T-helper 2 cell treated with Interferon-gamma antibody and Interleukin-4, amounts not matched to agents 100 ng/mL and 5 ng/mL, for 36 hours (primary cell): ENCODE measurements at regions not wholly inside any gene's neighbourhood (a gene's known extent, or its start where the extent isn't known, plus 50 kb on each side); places are given as distances from the start of the nearest gene placed in this dataset.

Experiments used
- intact Hi-C: fragments of 100-400 bp; cut with micrococcal nuclease; formaldehyde crosslinking; loops from one replicate; pipeline ENCODE4 v1.15.1; 2023

DNA sequence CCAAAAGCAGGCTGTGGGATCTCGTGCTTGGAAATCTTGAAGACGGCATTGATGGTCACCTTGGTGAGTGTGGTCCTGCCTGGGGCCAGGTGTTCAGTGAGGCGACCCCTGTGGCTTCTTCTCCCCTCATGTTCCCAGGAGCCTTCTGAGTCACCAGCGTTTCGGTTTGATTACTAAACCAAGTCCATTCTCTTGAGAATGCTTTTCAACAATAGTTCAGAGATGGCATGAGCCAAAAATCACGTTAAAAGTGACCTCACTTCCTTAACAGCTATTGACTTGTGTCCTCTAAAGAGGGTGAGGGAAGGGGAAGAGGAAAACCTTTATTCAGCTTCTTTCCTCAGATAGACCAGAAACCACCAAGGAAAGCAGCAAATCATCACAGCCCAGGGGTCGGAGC is 315.2 kb downstream of the GATA3 start:
- intact Hi-C loops: no loop called here

- intact Hi-C loops: no loop called here
These were observed 319.8 kb downstream of the GATA3 start for GRCh38 chr10:8374334-8374733.

- intact Hi-C loops: no loop called here
These were observed 320.6 kb downstream of the GATA3 start for GRCh38 chr10:8375137-8375536.

- intact Hi-C loops: no loop called here
These were observed 323.9 kb downstream of the GATA3 start for GRCh38 chr10:8378198-8378983.

GRCh38 chr10:8379906-8380832 is 325.7 kb downstream of the GATA3 start:
- intact Hi-C loops: no loop called here

GRCh38 chr10:8380833-8381496 is 326.5 kb downstream of the GATA3 start:
- intact Hi-C loops: no loop called here

- intact Hi-C loops: no loop called here
These were observed 332.3 kb downstream of the GATA3 start for GRCh38 chr10:8386781-8387180.

GRCh38 chr10:8389630-8390029 is 335.1 kb downstream of the GATA3 start:
- intact Hi-C loops: no loop called here

DNA sequence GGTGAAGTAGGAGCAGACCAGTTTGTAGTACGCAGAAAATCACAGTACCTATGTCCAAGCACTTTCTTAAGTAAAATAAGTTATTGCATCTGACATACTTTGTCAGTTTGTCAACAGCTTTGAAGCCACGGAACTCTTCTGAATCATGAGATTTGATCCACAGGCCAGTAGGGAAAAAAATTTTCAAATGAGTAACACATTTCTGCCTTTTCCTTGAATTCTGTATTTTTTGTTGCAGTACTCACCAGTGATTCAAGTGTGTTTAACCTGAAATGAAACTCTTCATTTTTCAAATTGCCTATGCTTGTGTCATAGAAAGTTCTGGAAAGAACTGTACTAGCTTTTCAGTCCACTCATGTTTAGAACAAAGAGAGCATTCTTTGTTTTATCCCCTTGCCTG is 337.7 kb downstream of the GATA3 start:
- intact Hi-C loops: no loop called here

- intact Hi-C loops: no loop called here
These were observed 339.0 kb downstream of the GATA3 start for GRCh38 chr10:8393531-8393930.

DNA sequence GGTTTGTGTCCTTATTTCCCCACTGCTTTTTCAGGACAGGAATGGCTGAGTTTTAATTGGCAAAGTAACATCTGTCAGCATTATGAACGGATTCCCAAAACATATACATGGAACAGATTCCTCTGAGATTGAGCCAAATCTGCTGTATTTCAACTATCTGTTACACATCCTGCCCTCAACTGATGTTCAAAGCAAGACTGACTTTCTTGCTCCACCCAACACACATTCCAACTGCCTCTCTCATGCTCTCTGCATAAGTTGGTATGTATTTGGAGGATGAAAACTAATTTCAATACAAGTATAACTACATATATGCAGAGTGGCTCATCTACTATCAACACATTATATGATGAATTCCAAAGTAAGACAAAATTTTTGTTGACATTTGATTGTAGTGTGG is 342.2 kb downstream of the GATA3 start:
- intact Hi-C loops: no loop called here

- intact Hi-C loops: no loop called here
These were observed 344.3 kb downstream of the GATA3 start for GRCh38 chr10:8398771-8399170.

- intact Hi-C loops: loop anchor here (5.0 kb wide), 1 partner anchor 72 kb away; no protein-coding TSS in a partner anchor
These were observed 345.7 kb downstream of the GATA3 start for GRCh38 chr10:8400151-8400550.

DNA sequence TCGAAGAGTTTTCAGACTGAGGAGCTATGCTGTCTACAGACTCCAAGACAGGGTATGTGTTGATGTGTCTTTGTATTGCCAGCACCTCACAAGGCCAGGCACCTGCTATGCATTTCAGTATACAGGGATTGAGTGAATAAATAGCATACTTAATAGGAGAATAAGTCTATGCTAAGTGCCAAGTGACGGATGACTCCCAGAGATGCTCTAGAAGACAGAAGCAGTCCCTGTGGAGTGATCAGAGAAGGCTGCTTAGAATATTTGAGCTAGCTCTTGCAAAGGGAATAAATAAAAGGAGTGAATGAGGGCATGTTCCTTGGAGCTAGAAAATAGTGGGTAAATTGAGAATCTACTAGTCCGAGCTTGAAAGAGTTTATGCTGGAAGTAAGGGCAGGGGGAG is 346.4 kb downstream of the GATA3 start:
- intact Hi-C loops: loop anchor here (5.0 kb wide), 1 partner anchor 71 kb away; no protein-coding TSS in a partner anchor

DNA sequence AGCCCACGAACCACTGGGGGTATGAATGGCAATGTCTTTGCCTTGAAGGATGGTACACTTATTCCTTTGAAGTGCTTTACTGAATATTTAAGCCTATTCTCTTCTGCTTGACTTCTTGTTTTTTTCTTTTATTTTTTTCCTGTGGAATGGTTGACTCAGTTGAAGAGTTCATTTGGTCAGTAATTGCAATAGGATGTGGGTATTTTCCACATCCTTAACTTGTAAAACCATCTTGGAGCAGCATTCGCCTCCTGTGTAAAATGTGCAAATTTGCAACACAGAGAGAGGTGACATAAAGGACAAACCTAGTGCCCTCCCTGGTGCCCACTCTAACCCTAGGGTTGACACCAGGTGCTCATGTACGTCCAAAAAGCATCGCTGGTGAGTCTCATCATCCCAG is 347.0 kb downstream of the GATA3 start:
- intact Hi-C loops: loop anchor here (5.0 kb wide), 1 partner anchor 71 kb away; no protein-coding TSS in a partner anchor

DNA sequence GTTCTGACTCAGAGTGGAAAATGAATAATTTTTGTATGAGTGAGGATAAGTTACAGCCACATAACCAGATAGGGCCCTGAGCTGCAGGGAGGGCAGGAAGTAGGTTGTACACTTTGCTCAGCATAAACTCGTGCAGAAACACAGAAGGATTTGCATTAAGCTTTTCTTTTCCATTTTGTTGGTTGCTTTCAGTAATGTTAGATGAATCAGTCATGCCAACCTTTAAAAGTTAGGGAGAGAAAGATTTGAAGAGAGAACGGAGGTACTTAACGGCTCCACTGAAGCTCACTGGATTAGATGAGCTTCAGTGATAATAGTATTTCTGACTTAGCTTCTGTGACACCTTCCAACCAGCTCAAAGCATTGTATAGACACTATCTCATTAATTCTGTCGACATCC is 348.1 kb downstream of the GATA3 start:
- intact Hi-C loops: loop anchor here (1.0 to 5.0 kb wide), 5 partner anchors 36 to 266 kb away; no protein-coding TSS in a partner anchor

GRCh38 chr10:8403711-8404371 is 349.4 kb downstream of the GATA3 start:
- intact Hi-C loops: loop anchor here (1.0 to 5.0 kb wide), 5 partner anchors 12 to 351 kb away; no protein-coding TSS in a partner anchor

DNA sequence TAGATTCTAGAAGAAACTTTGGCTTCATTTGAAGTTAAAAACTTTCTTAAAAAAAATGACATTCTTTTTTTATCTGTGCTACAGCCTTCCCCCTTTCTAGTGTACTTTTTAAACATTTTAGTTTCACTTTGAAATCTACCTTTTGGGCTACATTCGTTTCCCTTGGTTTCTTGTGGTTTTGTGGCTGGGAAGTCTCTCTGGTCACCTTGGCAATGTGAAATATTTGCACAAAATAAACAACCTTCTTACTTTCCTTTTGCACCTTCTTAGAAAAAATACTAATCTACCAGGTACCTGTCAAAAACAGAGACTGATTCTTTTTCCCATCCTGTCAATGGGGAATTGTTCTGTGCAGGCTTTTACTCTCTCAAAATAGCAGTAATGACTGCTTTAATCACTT is 350.2 kb downstream of the GATA3 start:
- intact Hi-C loops: loop anchor here (1.0 to 5.0 kb wide), 4 partner anchors 12 to 352 kb away; no protein-coding TSS in a partner anchor

DNA sequence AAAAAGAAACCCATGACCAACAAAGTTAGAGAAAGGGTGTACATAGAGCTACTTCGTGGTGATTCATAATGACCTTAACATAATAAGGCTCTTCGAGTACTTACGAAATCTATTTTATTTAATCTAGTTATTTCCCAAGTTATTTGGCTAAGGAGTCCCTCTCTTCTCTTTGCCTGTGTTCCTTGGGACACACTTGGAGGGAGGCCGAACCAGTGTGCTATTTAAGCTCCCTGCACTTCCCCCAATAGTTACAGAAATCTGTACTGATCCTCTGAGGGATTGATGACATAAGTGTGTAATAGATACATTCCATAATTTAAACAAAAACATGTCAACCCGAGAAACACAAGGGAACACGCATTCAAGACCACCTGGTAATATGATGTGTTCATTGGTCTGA is 351.1 kb downstream of the GATA3 start:
- intact Hi-C loops: loop anchor here (2.0 kb wide), 1 partner anchor 353 kb away; no protein-coding TSS in a partner anchor

DNA sequence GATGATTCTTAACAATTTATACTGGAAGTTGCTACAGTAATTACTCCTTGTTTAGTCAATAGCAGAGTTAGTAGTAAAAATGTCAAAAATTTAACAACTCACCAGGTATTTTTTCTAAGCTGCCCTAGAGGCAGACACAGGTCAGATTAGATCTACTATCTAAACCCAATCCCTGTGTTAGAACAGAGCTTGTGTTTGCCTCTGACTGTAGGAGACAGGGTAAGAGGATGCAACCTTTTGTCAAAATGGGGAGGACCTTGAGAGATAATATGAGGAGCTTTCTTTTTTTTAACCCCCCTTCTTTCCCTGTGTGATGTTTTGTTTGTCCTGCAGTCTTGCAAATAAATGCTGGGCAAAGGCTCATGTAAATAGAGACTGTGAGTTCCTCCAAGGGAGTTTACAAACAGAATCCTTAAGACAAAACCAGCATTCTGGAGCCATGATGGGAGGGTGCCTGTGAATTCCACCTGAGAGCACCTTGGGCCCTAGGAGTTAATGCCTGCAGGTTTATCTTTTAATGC is 353.1 kb downstream of the GATA3 start:
- intact Hi-C loops: no loop called here

GRCh38 chr10:8410506-8410905 is 356.0 kb downstream of the GATA3 start:
- intact Hi-C loops: no loop called here
